Suprapubic skin (tissue), 3 donors: ENCODE measurements at regions not wholly inside any gene's neighbourhood (a gene's known extent, or its start where the extent isn't known, plus 50 kb on each side); places are given as distances from the start of the nearest gene placed in this dataset.

Source experiments
- POLR2A ChIP-seq, 2 donors: fragments of 450-650 bp; IDR thresholded peaks; one replicate each; pipeline ENCODE4 v1.6.1; 2017; ENCODE audit warnings: antibody characterized with exemption in 2 of 2, mild to moderate bottlenecking in 2 of 2, moderate library complexity in 2 of 2
- TF ChIP-seq, protein P1 (sequence below), 2 donors: fragments of 200-600 bp in 1 of 2; fragments of 450-650 bp in 1 of 2; sonication (generic) in 1 of 2; IDR thresholded peaks; one replicate each; pipeline ENCODE4 v1.5.1; 2016 to 2019; ENCODE audit warnings: antibody characterized with exemption in 2 of 2, mild to moderate bottlenecking in 1 of 2, moderate library complexity in 1 of 2

DNA sequence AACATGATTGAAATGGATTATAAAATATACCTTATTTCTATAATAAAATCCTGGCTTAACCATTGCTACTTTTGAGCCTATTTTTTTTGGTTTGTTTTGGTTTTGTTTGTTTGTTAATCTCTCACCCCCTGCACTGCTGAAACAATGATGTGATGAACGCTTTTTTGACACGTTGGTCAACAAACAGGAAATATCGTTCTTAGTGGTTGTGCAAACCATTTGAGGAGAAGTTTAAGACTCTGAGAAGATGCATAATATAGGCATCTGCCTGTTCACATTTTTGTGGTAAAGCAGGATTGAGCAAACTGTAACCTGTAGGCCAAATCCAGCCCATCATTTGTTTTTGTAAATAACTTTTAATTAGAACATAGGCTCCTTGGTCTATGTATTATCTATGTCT is 75.5 kb upstream of the MDFIC2 start:
- no peak for TF ChIP-seq POLR2A (IDR thresholded peaks at IDR 0.05)
- TF ChIP-seq, protein P1, sequence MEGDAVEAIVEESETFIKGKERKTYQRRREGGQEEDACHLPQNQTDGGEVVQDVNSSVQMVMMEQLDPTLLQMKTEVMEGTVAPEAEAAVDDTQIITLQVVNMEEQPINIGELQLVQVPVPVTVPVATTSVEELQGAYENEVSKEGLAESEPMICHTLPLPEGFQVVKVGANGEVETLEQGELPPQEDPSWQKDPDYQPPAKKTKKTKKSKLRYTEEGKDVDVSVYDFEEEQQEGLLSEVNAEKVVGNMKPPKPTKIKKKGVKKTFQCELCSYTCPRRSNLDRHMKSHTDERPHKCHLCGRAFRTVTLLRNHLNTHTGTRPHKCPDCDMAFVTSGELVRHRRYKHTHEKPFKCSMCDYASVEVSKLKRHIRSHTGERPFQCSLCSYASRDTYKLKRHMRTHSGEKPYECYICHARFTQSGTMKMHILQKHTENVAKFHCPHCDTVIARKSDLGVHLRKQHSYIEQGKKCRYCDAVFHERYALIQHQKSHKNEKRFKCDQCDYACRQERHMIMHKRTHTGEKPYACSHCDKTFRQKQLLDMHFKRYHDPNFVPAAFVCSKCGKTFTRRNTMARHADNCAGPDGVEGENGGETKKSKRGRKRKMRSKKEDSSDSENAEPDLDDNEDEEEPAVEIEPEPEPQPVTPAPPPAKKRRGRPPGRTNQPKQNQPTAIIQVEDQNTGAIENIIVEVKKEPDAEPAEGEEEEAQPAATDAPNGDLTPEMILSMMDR (IDR thresholded peaks at IDR 0.05), result no peak
